Hippocampal formation (tissue), 2 donors: ENCODE measurements at regions not wholly inside any gene's neighbourhood (a gene's known extent, or its start where the extent isn't known, plus 50 kb on each side); places are given as distances from the start of the nearest gene placed in this dataset.
"Not testable (repeated sequence)": the region's sequence is repeated elsewhere in the genome, so short reads cannot be mapped to it uniquely, and the experiment has no call there.

Experiments used
- DNase-seq, 2 donors: peaks; one replicate each; lab custom pipeline; 2025; lab: John Stamatoyannopoulos, UW

- DNase-seq: no peak
These were observed 195.5 kb downstream of the BCL11A start for GRCh38 chr2:60357996-60358395.

DNA sequence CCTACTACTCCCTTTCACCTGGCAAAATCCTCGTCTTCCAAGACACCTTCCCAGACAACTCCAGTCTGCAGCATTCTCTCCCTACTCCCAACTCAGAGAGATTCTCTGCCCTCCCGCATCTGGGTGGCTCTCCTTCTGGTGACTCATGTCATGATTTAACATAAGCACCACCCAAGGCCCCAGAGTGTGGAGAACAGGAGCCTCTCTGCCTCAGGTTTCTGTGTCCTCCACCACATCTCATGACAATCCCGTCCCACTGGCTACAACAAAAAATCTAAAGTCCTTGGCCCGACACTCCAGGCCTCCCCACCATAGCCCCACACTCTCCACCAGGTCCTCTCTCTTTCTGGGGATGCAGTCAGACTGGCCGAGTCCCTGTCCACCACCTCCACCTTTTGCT, 197.1 kb downstream of the BCL11A start:
- DNase-seq: no peak

GRCh38 chr2:60355849-60356261, 197.6 kb downstream of the BCL11A start:
- DNase-seq: no peak

- DNase-seq: no peak
These were observed 198.7 kb downstream of the BCL11A start for GRCh38 chr2:60354713-60355112.

GRCh38 chr2:60353863-60354262, 199.6 kb downstream of the BCL11A start:
- DNase-seq: no peak

DNA sequence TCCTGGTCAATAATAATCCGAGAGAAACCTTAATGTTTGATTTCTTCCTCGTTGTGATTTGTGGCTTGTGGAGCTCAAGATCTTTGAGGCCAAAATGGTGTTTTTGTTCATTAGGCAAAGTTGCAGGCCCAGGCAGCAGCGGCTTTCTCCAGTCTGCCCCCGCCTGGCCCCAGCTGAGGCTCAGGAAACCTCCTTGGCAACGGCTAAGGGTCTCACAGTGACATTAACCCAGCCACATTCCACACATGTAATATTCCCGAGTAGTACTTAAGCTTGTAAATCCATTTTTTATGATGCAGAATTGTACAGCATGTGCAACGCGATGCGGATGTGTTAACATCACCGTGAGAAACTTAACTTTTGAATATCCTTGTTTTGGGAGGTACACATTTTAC, 200.1 kb downstream of the BCL11A start:
- no peak for DNase-seq

DNA sequence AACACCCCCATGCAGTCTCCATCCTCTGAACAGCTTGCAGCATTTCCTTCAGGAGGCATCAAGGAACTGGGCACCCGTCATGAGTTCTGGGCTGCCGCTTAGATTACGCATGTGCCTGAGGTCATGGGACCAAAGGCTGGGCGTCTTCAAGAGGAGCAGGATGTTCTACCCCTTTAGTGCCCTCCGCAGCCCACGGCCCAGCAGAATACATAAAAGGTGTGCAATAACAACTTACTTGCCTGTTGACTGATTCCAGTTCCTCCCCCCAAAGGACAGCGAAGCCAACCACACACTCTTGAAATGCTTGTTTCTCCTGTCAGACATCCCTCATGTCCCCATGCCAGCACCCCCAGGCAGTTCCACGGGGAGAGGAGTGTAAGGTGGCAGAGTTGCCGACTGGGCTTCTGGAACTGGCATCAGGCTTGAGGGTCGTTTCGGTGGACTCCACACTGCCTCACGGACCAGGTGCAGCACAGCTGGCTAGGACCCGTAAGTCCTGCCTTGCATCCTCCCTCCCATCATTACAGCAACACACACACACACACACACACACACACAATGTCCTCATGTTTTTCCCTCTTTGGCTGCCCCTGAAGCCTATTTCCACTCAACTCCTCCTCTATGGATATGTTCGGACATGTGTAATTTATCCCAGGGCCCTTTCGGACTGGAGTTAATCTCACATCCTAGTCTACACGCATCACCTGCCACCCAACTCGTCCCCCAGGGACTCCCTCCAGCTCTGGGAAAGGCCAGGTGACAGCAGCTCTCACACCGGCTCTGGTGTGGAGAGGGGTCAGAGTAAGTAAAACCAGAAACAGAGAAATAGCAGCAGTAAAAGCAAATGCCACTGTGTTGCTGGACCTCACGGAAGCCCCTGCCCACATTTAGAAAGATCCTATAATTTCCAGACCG, 200.7 kb downstream of the BCL11A start:
- no peak for DNase-seq

GRCh38 chr2:60351802-60352201, 201.7 kb downstream of the BCL11A start:
- DNase-seq: no peak

DNA sequence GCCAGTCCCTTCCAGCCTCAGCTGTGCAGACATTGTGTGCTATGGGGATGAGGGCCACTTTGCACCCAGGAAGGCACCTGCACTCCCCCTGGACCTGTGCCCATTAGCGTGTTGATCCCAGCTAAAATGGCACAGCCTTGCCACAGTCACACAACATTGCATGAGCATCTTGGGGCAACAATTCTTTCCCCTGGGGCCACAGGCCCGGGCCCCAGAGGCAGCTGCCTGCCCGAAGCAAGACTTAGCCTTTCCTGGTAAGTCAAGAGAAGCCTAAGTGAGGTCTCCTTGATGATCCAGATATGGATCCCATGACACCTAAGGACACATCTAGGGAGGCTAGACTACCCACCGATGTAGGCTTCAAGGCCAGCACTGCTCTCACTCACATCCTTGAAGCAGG, 202.1 kb downstream of the BCL11A start:
- no peak for DNase-seq

DNA sequence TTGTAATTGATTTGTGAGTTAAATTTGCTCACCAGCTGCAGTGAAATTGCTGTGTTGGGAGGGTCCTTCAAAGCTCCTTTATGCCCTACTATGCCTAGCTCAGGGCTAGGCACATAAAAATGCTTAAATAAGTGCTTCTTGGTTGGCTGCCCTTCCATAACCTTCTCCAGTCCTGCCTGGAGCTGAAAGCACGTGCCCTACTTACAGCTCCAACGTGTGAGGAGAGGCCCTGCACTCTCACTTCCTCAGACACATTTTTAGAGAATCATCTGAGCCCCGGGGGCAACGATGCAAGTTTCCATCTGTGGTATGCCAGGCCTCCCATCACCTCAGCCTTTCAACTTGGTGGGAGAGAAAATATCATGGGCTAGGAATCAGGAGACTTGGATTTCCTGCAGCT, 202.7 kb downstream of the BCL11A start:
- DNase-seq: no peak

DNA sequence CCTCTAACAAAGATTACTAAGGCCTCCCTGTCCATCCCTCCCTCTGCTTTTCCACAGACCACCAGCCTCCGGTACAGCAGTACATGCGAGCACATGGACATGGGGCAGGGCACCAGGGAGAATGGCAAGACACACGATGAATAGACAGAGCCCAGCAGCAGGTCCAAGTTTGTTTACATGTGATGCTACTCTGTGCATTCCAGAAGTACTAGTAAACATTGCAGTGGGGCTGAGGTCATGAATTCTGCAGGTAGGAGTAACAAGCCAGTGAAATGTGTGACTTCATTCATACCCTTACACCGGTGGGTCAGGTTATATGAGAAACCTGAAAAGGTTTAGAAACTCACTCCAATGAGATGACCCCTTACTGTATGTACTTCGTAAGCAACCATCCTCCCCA, 205.7 kb downstream of the BCL11A start:
- no peak for DNase-seq

- DNase-seq: not testable (repeated sequence)
These were observed 211.0 kb downstream of the BCL11A start for GRCh38 chr2:60342491-60342890.

GRCh38 chr2:60341151-60341550, 212.3 kb downstream of the BCL11A start:
- no peak for DNase-seq

- DNase-seq: no peak
These were observed 214.2 kb downstream of the BCL11A start for GRCh38 chr2:60339286-60339685.

DNA sequence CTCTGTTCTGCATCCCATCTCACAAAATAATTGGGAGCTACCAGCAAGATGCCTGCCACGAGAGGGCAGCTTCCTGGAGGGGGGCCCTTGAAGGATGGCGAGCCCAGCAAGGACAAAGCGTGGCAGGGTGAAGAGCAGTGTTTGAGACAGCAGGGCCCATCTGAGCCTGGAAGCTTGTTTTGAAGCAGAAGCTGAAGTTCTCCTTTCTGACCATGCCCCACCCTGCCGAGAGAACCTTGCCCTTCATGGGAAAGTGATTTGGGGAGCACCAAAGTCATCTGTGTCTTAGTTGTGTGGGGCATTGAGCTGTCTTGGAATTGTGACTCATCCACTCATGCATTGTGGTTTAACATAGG, 216.3 kb downstream of the BCL11A start:
- DNase-seq: no peak

DNA sequence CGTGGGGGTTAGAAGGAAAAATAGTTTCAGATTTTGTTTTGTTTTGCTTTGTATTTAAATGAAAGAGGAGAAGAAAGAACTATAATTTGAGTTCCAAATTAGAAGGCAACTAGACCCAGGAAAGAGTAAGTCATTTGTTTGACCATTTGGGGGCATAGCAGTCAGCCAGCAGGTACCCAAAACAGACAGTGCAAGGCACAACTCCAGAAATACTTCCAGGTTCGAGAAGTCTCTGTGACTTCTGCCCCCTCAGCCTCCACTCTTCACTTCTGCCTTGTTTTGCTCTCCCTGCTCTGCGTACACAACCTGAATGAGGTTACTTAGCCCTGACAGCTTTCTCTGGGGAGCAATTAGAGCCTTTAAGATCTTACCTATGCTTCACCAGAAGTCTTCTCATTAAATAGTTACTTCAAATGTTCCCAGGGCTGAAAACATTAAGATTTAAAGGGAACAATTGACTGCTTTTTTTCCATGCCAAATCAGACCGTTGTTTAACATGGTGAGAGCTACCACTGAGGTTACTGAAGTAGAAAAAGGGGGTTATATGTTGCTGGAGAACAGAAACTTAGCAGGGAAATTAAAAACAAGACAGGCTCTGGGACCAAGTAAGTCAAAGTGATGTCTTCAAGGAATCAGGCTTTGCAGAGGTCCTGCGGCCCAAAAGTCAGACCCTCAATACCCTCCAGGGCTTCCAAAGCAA, 216.9 kb downstream of the BCL11A start:
- no peak for DNase-seq

- no peak for DNase-seq
These were observed 217.8 kb downstream of the BCL11A start for GRCh38 chr2:60335533-60336237.

DNA sequence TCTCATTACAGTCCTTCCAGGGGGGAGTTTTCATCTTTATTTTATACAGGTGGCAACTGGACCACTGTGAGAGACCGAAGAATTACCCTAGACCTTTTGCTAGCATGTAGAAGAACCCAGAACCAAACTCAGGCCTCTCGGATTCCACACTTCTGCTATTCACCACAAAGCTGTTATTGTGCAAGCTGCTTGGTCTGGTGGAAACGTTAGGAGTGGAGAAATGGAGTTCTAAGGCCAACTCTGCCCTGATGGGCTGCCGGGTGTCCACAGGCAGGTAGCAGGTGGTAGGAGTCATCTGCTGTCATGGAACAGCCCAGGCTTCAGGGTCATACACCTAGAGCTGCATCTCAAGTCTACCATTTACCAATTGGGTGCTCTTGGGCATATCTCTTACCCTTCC, 218.8 kb downstream of the BCL11A start:
- DNase-seq: no peak

DNA sequence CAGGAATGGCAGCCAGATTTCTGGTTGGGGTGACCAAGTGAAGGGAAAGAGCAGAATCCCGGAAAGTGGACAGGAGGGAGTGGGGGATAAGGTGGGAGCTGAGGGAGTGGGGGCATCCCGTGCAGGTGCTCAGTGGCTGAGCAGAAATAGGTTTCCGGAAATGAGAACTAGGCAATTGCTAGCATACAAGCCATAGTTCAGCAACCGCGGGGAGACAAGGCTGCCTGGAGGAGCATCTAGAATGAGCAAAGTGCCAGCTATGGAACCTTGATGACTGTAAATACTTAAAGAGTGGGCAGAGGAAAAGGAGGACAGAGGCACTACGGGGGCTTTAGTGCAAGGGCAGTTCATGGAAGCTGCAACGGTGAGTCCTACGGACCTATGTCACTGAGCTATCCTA, 220.2 kb downstream of the BCL11A start:
- no peak for DNase-seq

- no peak for DNase-seq
These were observed 222.2 kb downstream of the BCL11A start for GRCh38 chr2:60331115-60331809.

GRCh38 chr2:60329225-60329624, 224.2 kb downstream of the BCL11A start:
- DNase-seq: no peak

GRCh38 chr2:60324536-60324935, 228.9 kb downstream of the BCL11A start:
- DNase-seq: no peak
